Activated CD8-positive, alpha-beta T cell treated with anti-CD3 and anti-CD28 coated beads, Interleukin-2, amount 10 ng/mL, durations not matched to agents 7 days and 5 days (primary cell): ENCODE measurements at regions not wholly inside any gene's neighbourhood (a gene's known extent, or its start where the extent isn't known, plus 50 kb on each side); places are given as distances from the start of the nearest gene placed in this dataset.
"Not testable (repeated sequence)": the region's sequence is repeated elsewhere in the genome, so short reads cannot be mapped to it uniquely, and the experiment has no call there.

Experiments used
- ATAC-seq: fragments of 150-1000 bp; cut with Tn5 transposase; one replicate; pipeline ENCODE4 v1.10.0; 2021; ENCODE audit warnings: moderate library complexity
- CTCF ChIA-PET: fragments of 350-600 bp; sonication (Branson Sonifier 250); formaldehyde crosslinking; loops from one replicate; lab custom pipeline; 2021; ENCODE audit warnings: antibody characterized with exemption; lab: Charles Lee
- POLR2A ChIA-PET: fragments of 350-600 bp; sonication (Branson Sonifier 250); formaldehyde crosslinking; loops from one replicate; lab custom pipeline; 2021; ENCODE audit warnings: antibody characterized with exemption; lab: Charles Lee
- DNase-seq: peaks from one replicate; pipeline ENCODE4 v3.0.0-alpha.2; 2020
- H3K27ac Mint-ChIP-seq: one replicate; pipeline ENCODE4 v1.8.0; 2021; ENCODE audit warnings: mild to moderate bottlenecking, mixed read lengths
- H3K27me3 Mint-ChIP-seq: one replicate; pipeline ENCODE4 v1.8.0; 2021; ENCODE audit warnings: low read depth, mixed read lengths
- H3K36me3 Mint-ChIP-seq: one replicate; pipeline ENCODE4 v1.8.0; 2021; ENCODE audit warnings: low read depth, mixed read lengths
- H3K4me1 Mint-ChIP-seq: one replicate; pipeline ENCODE4 v1.8.0; 2021; ENCODE audit warnings: low read depth, mixed read lengths
- H3K4me3 Mint-ChIP-seq: one replicate; pipeline ENCODE4 v1.8.0; 2021; ENCODE audit warnings: mild to moderate bottlenecking, mixed read lengths
- H3K9me3 Mint-ChIP-seq: one replicate; pipeline ENCODE4 v1.8.0; 2022; ENCODE audit warnings: mixed read lengths; ENCODE audit not compliant: insufficient read depth

DNA sequence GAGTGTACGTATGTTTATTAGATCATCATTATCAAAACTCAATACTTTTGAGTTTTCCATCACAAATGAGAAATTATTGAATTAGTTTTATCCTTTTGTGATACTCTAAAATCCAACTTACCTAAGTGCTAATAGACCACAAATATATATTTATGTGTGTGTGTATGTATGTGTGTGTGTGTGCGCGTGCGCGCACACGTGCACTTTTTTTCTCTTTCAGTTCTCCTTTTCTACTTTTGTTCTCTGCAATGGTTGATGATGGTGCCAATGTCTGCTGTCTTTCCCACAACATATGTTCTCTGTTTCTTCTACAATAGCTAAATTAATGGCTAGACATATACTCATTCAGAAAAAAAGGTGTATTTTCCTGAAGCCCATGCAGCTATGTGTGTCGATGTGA is 571.6 kb upstream of the ARPP21 start:
- ChIA-PET POLR2A (no interaction called here), CTCF (no interaction called here)
- no peak overlapping the region for H3K27ac Mint-ChIP-seq
- H3K36me3 Mint-ChIP-seq: no peaks in the 10 kb centered on the region
- ATAC-seq (no peak), DNase-seq (no peak)
- no peaks in the 10 kb centered on the region for H3K4me1 Mint-ChIP-seq
- no peaks in the 10 kb centered on the region for H3K27me3 Mint-ChIP-seq
- no peak overlapping the region for H3K4me3 Mint-ChIP-seq
- H3K9me3 Mint-ChIP-seq: no peaks in the 10 kb centered on the region

DNA sequence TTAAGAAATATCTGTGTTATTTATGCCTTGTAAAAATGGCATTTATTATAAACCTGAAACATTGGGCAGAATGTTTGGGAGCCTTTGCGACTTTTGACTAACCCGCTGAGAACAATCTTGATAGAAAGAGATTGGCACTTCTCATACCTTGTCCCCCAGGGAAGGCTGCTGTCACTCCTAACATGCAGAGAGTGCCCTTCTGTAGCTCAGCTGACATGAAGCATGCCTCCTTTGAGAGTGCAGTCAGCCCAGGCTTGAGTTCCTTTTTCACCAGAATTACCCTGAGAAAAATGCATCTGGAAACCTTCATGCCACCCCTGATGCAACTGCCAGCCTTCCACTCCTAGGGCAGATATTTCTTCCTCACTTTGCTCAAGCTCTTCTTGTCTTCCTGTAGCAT is 569.2 kb upstream of the ARPP21 start:
- Mint-ChIP-seq H3K9me3 (no peaks in the 10 kb centered on the region), H3K27ac (no peak overlapping the region), H3K4me1 (no peaks in the 10 kb centered on the region), H3K4me3 (no peak overlapping the region), H3K27me3 (no peaks in the 10 kb centered on the region), H3K36me3 (no peaks in the 10 kb centered on the region)
- ChIA-PET POLR2A (no interaction called here), CTCF (no interaction called here)
- ATAC-seq: no peak
- DNase-seq: no peak

DNA sequence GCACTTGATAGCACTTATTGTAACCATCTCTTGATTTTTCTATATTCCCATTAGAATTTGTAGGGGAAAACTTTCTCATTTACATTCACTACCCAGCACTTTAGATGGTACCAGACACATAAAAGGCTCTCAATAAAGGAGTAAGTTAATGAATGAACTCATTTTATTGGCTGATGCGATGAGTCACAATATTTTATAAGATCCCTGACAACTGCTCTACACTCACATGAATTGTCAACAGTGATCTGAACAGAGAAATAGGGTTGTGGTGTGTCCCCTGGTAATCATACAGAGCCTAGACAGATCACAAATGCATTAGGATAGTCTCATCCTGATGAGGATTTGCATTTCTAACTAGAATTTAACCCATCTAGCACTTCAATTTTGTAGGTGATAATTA is 567.6 kb upstream of the ARPP21 start:
- Mint-ChIP-seq H3K27ac (no peak overlapping the region), H3K4me3 (no peak overlapping the region), H3K27me3 (no peaks in the 10 kb centered on the region), H3K4me1 (no peaks in the 10 kb centered on the region), H3K9me3 (no peaks in the 10 kb centered on the region), H3K36me3 (no peaks in the 10 kb centered on the region)
- CTCF ChIA-PET: interaction anchor here (1.3 kb wide), 1 partner anchor 15 kb away, joined by 3 read pairs; no protein-coding TSS in a partner anchor
- ATAC-seq (no peak), DNase-seq (no peak)
- POLR2A ChIA-PET: interaction anchor here (0.6 kb wide), 1 partner anchor 960 kb away, joined by 3 read pairs; no protein-coding TSS in a partner anchor

DNA sequence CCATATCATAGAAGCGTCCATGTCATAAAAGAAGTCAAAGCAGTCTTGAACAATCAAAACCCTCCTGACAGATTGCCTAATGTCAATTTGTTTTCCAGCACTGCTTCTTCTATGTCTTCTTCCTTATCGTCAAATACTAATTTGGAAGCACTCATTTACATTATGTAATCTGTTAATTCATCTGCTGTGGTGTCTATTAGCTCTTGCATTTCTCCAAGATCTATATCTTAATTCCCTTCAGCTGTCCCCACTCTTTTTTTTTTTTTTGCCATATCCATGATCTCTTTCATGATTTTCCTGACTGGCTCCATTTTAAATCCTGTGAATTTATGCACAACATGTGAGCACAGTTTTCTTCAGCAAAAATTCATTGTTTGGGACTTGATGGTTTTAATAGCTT is 560.5 kb upstream of the ARPP21 start:
- Mint-ChIP-seq H3K27ac (no peak overlapping the region), H3K4me3 (no peak overlapping the region), H3K36me3 (no peaks in the 10 kb centered on the region), H3K4me1 (no peaks in the 10 kb centered on the region), H3K9me3 (no peaks in the 10 kb centered on the region), H3K27me3 (no peaks in the 10 kb centered on the region)
- ATAC-seq (no peak), DNase-seq (no peak)
- POLR2A ChIA-PET: no interaction called here
- CTCF ChIA-PET: no interaction called here

DNA sequence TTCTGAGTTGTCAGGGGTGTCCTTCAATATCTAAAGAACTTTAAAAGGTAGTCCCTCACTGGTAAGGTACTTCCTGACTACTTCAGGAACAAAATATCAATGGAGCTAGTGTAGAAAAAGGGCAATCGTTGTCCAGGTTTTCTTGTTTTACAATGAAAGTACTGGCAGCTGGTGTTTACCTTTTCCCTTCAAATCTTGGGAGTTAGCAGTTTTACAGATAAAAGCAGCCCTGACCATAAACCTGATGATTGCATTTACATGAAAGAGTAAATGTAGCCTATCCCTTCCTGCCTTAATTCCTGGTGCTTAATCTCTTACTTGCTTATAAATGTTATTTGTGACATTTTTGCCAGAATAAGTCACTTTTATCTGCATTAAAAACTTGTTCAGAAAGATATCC is 559.9 kb upstream of the ARPP21 start:
- ChIA-PET CTCF (no interaction called here), POLR2A (no interaction called here)
- DNase-seq (no peak), ATAC-seq (no peak)
- Mint-ChIP-seq H3K9me3 (no peaks in the 10 kb centered on the region), H3K36me3 (no peaks in the 10 kb centered on the region), H3K4me3 (no peak overlapping the region), H3K27me3 (no peaks in the 10 kb centered on the region), H3K4me1 (no peaks in the 10 kb centered on the region), H3K27ac (no peak overlapping the region)

DNA sequence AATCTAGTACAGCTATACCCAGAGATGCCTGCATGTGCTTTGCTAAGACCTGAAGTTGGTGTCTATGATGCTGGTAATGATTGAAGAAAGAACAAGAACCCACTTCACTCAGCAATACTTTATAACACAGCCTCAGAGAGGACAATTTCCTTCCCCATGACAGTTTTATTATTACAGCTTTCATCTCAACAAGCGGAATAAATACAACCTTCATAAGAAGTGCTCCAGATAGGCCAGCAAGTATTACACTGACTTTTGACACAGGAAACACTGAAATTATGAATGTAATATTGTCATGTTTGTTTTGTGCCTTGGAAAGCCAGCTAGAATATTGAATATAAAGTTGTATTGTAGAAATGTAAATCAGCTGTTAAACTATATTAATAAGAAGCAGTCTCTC is 557.4 kb upstream of the ARPP21 start:
- ChIA-PET POLR2A (no interaction called here), CTCF (no interaction called here)
- DNase-seq: no peak
- no peaks in the 10 kb centered on the region for H3K4me1 Mint-ChIP-seq
- H3K27me3 Mint-ChIP-seq: no peaks in the 10 kb centered on the region
- H3K9me3 Mint-ChIP-seq: no peaks in the 10 kb centered on the region
- H3K4me3 Mint-ChIP-seq: no peak overlapping the region
- no peaks in the 10 kb centered on the region for H3K36me3 Mint-ChIP-seq
- H3K27ac Mint-ChIP-seq: no peak overlapping the region
- no peak for ATAC-seq

DNA sequence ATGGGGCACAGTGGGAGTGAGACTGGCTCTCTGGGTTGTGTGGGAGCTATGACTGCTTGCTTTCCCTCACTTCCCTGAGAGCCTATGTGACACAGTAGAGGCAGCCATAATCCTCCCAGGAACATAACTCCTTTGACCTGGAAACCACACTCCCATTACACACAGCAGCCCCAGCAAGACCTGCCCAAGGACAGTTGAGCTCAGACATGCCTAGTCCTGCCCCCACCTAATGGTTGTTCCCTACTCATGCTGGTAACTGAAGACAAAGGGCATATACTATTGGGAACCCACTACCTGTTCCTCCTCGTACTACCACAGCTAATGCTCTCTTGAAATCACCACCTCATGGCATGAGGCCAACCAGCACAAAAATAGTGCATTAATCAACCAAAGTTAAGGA is 550.4 kb upstream of the ARPP21 start:
- ATAC-seq (no peak), DNase-seq (no peak)
- ChIA-PET CTCF (no interaction called here), POLR2A (no interaction called here)
- Mint-ChIP-seq H3K27me3 (no peaks in the 10 kb centered on the region), H3K4me1 (no peaks in the 10 kb centered on the region), H3K27ac (no peak overlapping the region), H3K9me3 (peaks cover 17% of the 10 kb centered on the region), H3K36me3 (no peaks in the 10 kb centered on the region), H3K4me3 (no peak overlapping the region)

DNA sequence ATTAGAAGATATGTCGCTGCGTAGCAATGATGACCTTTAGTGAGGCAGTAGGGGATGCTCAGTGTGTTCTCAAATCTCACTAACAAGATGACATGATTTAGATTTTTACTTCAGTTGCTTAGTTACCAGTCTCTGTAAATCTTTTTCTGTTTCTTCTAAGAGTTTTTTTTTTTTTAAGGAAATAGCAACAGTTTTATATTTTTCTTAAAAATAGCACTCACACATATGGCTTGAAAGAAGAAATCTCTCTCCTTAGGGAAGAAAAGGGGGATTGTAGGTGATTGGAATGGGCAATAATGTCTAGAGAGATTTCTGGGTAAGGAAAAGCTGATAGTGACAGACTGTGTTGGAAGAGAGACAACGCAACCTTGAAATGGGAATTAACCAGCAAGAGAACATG is 524.6 kb upstream of the ARPP21 start:
- ChIA-PET CTCF (no interaction called here), POLR2A (no interaction called here)
- no peak for ATAC-seq
- DNase-seq: no peak
- Mint-ChIP-seq H3K36me3 (no peaks in the 10 kb centered on the region), H3K4me3 (no peak overlapping the region), H3K4me1 (no peaks in the 10 kb centered on the region), H3K9me3 (peaks cover 6% of the 10 kb centered on the region), H3K27me3 (no peaks in the 10 kb centered on the region), H3K27ac (no peak overlapping the region)

DNA sequence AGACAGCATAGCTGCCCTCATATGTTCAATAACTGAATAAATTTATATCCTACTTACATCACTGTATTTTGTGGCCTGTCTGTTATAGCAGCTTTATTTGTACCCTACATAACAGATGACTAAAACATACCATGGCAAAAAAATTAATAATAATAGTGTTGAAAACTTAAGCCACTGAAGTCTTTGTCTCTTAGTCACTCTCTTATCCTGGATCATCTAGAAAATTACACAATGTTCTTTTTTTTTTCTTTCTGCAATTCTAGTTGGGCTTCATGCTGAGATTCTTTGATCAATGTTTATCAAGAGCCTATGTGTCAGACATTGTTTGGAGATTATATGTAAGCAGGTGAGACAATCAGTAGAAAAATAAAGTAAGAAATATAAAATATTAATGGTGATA is 519.3 kb upstream of the ARPP21 start:
- POLR2A ChIA-PET: no interaction called here
- ATAC-seq: no peak
- Mint-ChIP-seq H3K27me3 (no peaks in the 10 kb centered on the region), H3K27ac (no peak overlapping the region), H3K4me1 (no peaks in the 10 kb centered on the region), H3K36me3 (no peaks in the 10 kb centered on the region), H3K9me3 (no peaks in the 10 kb centered on the region), H3K4me3 (no peak overlapping the region)
- CTCF ChIA-PET: no interaction called here
- no peak for DNase-seq

DNA sequence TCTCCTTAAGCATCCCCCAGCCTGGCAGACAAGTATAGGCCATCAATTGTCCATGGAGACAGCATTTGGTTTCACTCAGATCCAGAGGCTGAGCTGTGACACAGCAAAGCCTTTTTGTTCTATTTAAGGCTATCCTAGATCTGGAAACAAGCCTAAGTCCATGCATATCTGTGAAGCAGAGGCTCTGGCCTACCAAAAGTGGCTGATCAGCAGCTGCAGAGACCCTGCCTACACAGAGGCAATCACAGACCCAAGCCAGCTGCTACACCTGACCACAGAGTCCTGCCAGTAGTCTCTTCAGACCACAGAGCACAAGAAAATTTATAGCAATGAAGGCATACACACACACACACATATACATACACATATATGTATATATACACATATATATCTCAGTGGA is 501.7 kb upstream of the ARPP21 start:
- Mint-ChIP-seq H3K27me3 (no peaks in the 10 kb centered on the region), H3K36me3 (no peaks in the 10 kb centered on the region), H3K27ac (no peak overlapping the region), H3K4me1 (no peaks in the 10 kb centered on the region), H3K4me3 (no peak overlapping the region), H3K9me3 (no peaks in the 10 kb centered on the region)
- POLR2A ChIA-PET: no interaction called here
- DNase-seq (no peak), ATAC-seq (no peak)
- CTCF ChIA-PET: no interaction called here

DNA sequence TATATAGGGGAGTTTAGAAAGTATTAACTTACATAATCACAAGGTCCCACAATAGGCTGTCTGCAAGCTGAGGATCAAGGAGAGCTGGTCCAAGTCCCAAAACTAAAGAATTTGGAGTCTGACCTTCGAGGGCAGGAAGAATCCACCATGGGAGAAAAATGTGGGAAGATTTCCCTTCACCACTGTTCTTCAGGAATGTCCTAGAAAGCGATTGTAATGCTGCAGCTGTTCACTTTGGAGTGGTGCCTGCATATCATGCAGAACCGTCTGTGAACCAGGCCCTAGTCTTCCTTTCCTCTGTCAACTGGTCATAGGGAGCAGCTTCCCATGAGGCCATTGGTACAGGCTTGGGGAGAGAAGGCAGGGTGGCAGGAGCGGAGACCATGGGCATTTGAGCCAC is 497.9 kb upstream of the ARPP21 start:
- ATAC-seq (no peak), DNase-seq (no peak)
- Mint-ChIP-seq H3K27me3 (no peaks in the 10 kb centered on the region), H3K36me3 (no peaks in the 10 kb centered on the region), H3K4me3 (no peak overlapping the region), H3K4me1 (no peaks in the 10 kb centered on the region), H3K27ac (no peak overlapping the region), H3K9me3 (no peaks in the 10 kb centered on the region)
- POLR2A ChIA-PET: no interaction called here
- CTCF ChIA-PET: no interaction called here

DNA sequence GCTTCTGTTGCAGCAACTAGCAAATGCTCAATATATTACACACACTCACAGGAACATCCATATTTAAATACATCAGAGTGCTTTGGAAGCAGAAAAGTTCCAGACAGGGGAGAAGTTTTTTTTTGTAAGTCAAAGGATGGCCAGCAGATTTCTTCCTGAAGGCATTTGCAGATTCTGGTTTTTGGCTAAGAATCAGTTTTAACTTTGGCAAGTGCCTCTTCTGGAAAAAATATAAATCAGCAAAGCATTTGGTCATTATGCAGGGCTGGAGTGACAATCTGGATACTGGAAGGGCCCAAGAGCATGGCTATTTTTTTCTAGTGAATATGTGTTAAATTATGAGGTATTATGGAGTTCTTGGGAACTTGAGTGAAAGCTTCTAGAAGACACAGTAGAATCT is 495.3 kb upstream of the ARPP21 start:
- DNase-seq (no peak), ATAC-seq (no peak)
- ChIA-PET CTCF (no interaction called here), POLR2A (no interaction called here)
- Mint-ChIP-seq H3K27me3 (no peaks in the 10 kb centered on the region), H3K36me3 (no peaks in the 10 kb centered on the region), H3K9me3 (peaks cover 4% of the 10 kb centered on the region), H3K27ac (no peak overlapping the region), H3K4me3 (no peak overlapping the region), H3K4me1 (no peaks in the 10 kb centered on the region)

DNA sequence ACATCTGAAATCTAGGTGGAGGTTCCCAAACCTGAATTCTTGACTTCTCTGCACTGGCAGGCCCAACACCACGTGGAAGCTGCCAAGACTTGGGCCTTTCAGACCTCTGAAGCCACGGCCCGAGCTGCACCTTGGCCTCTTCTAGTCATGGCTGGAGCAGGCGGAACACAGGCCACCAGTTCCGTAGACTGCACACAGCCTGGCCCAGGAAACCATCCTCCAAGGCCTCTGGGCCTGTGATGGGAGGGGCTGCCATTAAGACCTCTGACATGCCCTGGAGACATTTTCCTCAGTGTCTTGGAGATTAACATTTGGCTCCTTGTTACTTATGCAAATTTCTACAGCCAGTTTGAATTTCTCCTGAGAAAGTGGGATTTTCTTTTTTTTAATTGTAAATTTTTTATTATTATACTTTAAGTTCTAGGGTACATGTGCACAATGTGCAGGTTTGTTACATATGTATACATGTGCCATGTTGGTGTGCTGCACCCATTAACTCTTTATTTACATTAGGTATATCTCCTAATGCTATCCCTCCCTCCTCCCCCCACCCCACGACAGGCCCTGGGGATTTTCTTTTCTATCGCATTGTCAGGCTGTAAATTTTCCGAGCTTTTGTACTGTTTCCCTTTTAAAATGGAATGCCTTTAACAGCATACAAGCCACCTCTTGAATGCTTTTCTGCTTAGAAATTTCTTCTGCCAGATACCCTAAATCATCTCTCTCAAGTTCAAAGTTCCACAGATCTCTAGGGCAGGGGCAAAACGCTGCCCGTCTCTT is 492.9 kb upstream of the ARPP21 start:
- ATAC-seq, H3K4me3 Mint-ChIP-seq, DNase-seq, H3K27me3 Mint-ChIP-seq, H3K4me1 Mint-ChIP-seq, H3K36me3 Mint-ChIP-seq, H3K9me3 Mint-ChIP-seq, CTCF ChIA-PET, H3K27ac Mint-ChIP-seq, POLR2A ChIA-PET: not testable (repeated sequence)
